IPS DF 19.7 (cell line): ENCODE measurements at regions not wholly inside any gene's neighbourhood (a gene's known extent, or its start where the extent isn't known, plus 50 kb on each side); places are given as distances from the start of the nearest gene placed in this dataset.

Experiments used
- DNase-seq: peaks from one replicate; pipeline ENCODE4 v3.0.0-alpha.2; 2013; ENCODE audit warnings: low read depth, low spot score

- DNase-seq = no peak
Observed at GRCh38 chr22:25366876-25367466, 147.5 kb downstream of the CRYBB2 start.

DNA sequence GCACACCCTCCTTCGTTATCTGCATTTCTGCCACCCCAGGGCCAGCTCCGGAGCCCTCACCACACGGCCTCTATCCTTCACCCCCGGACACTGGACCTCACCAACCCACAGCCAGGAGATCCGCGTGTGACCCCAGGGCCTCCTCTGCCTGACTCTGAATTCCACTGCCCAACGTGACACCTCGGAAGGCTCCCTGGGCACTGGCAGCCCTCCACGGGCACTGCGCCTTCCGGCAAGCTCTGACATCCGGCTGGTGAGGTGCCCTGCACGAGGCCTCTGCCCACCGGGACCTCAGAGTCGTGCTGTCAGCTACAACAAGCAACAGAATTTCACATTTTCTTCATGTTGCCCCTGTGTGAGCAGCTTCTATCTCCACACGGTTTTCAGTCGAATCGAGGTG, 148.3 kb downstream of the CRYBB2 start:
- DNase-seq = no peak

DNA sequence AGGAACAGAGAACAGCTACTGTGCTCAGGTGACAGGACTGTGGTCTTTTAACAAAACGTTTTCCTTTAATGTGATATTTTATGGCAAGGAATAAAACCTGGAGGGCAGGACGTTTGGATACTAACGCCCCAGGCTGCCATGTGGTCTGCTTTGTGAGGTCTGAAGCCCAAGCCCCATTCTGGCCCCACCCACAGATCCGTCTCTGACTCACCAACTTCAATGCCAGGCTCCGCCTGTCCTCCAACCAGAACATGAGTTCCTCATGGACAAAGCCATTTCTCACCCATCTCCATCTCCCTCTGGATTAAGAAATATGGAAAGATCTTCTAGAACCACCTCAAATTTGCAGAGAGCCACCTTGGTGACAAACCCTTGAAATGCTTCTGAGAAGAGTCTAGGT, 148.8 kb downstream of the CRYBB2 start:
- no peak for DNase-seq

DNA sequence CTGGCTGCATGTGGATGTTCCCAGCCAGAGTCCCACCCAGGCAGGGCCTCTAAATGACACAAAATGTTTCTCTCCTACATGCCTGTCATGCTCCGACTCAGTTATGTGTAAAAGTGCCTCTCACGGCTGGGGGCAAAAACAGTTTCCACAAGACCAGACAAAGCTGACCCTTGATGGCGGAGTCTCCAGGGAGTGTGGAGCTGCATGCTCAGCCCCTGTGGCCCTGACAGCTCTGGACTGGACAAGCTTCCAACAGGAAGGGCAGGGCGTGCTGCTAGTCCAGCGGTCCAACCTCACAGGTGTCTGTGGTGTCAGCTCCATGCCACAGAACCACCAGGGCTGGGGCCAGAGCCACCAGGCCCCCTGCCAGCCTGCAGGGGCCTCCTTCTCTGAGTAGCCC, 149.6 kb downstream of the CRYBB2 start:
- DNase-seq = no peak

- DNase-seq = no peak
Observed at GRCh38 chr22:25370322-25370721, 150.9 kb downstream of the CRYBB2 start.

DNA sequence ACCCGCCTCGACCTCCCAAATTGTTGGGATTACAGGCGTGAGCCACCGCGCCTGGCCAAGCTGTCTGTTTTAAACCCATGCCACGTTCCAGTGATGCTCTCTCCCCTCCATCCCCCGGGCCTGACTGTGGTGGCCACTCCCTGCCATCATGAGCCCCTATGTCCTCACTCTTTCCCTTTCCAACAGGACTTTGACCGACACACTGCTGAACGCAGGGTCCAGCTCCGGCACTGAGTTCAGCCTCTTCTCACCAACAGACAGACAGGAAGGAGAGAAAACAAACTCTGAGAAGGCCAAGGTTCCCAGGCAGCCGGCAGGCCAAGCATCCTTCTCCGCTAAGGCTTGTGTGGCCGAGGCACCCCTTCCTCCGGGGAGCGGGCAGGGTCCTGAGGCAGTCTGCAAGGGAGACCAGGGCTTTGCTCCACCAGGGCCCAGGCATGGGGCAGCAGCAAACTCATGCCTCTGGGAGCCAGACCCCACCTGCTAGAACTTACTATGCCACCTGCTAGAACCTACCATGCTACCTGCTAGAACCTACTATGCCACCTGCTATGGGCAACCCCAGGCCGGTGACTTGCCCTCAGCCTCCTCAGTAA, 152.7 kb downstream of the CRYBB2 start:
- DNase-seq = no peak

GRCh38 chr22:25373961-25374360, 154.5 kb downstream of the CRYBB2 start:
- DNase-seq = no peak

- no peak for DNase-seq
Observed at GRCh38 chr22:25374869-25375268, 155.4 kb downstream of the CRYBB2 start.

DNA sequence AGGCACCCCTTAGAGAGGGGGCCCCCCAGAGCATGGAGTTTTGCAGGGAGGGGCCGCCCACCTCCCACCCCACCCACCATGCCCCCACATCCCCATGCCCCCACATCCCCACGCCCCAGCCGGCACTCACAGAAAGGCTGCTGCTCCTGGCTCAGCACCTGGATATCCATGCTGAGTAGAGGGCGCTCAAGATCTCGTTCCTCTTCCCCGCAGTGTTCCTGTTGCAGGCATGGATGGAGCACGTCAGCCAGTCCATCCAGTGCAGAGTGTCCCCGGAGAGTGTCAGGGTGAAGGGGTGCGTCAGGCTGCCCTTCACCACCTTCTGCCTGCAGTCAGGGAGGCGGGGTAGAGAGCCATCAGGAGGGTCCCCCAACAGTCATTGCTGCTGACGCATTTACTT, 156.2 kb downstream of the CRYBB2 start:
- DNase-seq = no peak

GRCh38 chr22:25377699-25378098, 158.3 kb downstream of the CRYBB2 start:
- no peak for DNase-seq

GRCh38 chr22:25380122-25380747, 160.8 kb downstream of the CRYBB2 start:
- no peak for DNase-seq

DNA sequence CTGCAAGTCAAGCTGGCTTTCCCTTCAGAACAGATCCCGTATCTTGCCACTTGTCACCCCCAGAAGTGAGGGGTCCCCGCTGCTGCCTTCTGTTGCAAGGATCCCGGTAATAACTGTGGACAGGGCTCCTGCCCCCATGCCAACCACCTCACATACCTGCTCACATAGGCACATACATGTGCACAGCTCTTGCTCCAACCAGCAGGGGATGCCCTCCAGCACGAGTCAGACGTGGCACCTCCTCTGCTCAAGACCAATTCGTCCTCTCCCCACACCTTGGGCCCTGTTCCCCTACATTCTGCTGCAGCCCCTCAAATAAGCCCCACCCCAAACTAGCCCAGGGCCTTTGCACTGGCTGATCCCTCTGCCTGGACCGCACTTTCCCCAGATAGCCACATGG, 163.3 kb downstream of the CRYBB2 start:
- no peak for DNase-seq

DNA sequence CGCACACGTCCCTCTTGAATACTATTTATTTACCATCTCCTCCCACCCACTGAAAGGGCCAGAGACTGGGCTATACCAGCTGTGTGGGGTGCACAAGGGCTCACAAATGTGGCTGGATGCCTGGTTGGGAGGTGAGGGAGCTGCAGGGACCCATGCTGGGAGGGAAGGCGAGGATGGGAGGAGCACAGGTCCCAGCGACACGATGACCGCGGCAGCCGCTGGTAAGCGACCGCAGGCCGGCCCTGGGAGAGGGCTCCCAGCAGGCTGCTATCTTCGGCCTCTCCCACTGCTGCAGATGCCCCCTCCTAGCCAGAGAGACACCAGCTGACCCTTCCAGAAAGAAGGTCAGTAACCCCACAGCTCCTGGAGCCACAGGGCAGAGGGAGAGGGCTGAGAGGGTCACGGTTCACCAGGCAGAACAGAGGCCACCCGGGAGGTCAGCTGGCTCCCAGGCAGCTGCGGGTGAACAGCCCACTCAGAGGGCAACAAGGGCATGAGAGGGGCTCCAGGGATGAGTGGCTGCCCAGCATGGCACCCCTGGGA, 163.9 kb downstream of the CRYBB2 start:
- DNase-seq = no peak

GRCh38 chr22:25383892-25384291, 164.5 kb downstream of the CRYBB2 start:
- no peak for DNase-seq

DNA sequence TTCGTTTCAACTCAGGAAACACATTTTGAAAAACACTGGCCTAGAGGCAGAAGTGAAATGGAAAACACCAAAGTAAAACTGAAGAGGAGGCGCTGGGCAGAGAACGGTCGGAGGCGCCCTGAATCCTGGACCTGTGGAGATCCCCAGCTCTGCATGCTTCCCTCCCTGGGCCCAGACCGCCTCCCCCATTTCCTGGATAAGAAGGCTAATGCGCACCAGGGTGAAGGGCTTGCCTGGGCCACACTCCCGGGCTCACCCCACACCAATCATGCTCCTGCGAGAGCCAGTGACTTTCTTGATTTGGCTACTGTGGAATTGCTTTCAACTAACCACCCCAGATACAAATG, 167.1 kb downstream of the CRYBB2 start:
- no peak for DNase-seq

DNA sequence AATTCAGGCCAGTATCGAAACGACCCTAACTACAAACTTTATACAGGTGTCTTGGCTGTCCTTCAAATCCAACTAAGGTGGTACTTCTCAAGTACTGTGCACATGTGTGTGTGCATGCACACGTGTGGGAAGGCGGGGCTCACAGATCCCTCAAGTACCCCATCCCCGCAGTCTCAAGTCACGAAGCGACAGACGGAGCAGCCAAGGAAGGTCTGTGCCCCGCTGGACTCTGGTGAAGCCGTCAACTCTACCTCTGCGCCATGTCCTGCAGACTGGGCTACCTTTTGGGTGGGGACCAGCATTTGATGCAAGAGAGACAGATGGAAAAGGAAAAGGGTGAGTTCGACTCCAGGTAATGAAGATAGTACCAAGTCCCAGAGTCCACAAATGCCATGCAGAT, 169.0 kb downstream of the CRYBB2 start:
- no peak for DNase-seq

- no peak for DNase-seq
Observed at GRCh38 chr22:25388866-25389540, 169.6 kb downstream of the CRYBB2 start.

- no peak for DNase-seq
Observed at GRCh38 chr22:25389541-25389919, 170.1 kb downstream of the CRYBB2 start.

DNA sequence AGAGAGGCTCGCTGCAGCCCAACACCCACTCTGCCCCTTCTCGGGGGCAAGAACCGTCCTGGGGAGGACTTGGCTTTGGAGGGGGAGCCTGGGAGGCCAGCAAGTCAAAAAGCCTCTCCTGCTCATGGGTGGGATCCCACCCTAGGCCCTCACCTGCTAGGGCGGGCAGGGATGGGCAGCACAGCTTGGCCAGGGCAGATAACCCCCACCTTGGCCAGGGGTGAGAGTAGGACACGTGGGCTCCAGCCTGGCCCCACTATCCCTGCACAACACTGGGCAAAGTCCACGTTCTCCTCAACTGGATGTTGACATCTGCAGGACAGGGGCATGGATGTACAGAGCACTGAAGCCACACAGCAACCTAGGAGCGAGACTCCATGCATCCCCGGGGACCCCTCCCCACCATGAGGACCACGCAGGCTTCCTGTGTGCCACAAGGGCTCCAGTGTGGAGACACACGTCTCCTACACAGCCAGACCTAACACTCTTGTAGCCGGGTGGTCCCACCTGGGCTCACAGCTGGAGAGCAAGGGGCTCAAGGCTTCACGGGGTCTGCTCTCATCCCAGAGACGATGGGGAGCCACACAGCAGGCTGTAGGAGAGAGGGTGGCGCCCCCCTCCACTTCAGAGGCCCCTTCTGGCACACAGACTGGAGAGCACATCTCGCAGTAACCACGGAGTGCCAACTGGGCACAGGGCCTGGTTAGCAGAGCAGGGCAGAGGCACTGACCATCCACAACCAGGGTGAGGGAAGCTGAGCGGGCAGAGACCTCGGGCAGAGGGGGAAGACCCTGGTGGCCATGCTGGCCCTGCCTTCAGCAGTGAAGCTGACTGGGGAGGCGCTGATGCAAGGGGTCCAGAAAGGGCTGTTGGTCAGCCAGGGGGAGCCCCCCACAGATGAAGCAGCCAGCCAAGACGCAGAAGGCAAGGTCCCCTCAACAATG, 171.1 kb downstream of the CRYBB2 start:
- no peak for DNase-seq

DNA sequence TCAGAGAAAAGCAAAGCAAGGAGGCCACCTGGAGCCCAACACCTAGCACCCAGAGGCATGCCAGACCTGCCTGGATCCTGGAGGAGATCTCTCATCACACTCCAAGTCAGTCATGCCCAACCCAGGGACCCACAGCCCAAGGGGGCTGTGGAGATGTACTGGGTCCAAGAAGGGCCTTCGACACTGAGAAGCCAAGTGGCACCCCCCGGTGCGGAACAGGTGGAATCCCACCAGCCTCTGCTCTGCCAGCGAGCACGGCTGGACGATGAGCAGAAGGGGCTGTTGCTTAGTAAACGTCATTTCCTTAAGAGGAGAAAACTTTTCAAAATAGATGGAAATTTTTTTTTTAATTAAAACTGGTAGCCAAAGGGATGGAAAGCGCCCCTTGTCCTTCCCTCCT, 171.9 kb upstream of the GRK3 start:
- no peak for DNase-seq

DNA sequence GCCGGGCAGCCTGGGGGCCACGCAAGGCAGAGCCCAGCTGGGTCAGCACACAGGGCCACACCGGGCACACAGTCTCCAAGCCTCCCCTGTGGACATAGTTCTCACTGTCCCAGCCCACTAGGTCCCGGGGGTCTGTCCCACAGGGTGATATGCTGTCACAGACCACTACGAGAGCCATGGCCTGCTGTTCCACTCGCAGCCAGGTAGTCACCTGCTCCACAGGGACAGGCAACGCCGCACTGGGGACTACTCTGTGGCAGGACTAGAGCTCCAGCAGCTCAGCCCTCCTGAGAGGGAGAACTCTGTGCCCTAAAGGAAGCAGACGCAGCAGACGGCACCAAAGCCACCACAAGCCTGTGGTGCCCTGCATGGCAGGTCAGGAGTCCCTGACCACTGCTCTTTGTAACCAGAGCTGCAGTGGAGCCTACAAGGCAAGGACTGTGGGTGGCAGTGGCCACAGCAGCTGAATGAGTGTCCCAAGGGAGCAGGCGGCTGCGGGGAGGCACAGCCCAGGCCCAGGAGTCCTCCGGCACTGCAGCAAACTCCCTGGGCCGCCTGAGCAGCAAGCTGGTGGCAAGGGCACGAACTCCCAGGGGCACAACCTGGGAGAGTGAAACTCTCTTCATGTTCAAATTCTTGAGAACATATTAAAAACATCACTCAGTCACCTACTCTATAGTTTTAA, 171.2 kb upstream of the GRK3 start:
- DNase-seq = no peak
